ENCODE measurements at regions not wholly inside any gene's neighbourhood (a gene's known extent, or its start where the extent isn't known, plus 50 kb on each side); places are given as distances from the start of the nearest gene placed in this dataset.

DNA sequence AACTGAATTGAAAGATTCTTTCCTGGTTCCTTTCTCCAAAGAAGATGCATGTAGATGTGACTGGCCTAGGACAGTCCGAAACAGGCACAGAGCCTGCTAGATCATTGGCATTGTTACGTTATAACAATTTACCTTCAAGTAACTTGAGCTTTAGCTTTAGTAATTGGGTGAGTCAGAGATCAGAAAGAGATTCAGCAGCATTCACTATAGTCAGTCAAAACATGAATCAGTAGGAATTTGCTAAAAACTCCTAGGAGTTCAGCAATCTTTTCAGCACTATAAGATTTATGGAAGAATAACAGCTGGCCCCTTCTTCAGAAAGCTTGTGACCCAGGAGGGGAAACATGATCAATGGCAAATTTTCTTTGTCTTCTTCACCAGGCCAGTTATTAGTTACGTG lies 281.7 kb upstream of the PRDM1 start:
- TF ChIP-seq POLR2AphosphoS5 (IDR thresholded peaks at IDR 0.05) = no peak
- TF ChIP-seq POLR2A (IDR thresholded peaks at IDR 0.05) = no peak
- no peak for TF ChIP-seq CTCF (IDR thresholded peaks at IDR 0.05)
- no peak for TF ChIP-seq EP300 (IDR thresholded peaks at IDR 0.05; ENCODE audit: low read depth)
- Histone ChIP-seq H3K36me3 (no peaks in the 10 kb centered on the region), H3K9me3 (no peaks in the 10 kb centered on the region), H3K27ac (no peak overlapping the region), H3K4me1 (peaks cover 0 to under 1% (median 0%) of the 10 kb centered on the region in 4 donors), H3K27me3 (no peaks in the 10 kb centered on the region), H3K4me3 (no peak overlapping the region)
- DNase-seq = no peak
- WGBS, 2 donors (ENCODE audit: low coverage in 1 of 2) = 34 to 90% methylated on average over 3 of the region's 3 CpGs
- intact Hi-C loops (cut with DNase I; ENCODE audit: low total_unique reads) (no loop called here), in situ Hi-C loops (cut with MboI; ENCODE audit: low pct_ligation_motif_present in 1 of 4, low pct_unique_long_range_greater_than_20kb in 1 of 4, low sequenced_read_pairs in 3 of 4) (no loop called here)

GRCh38 chr6:105804000-105804399 lies 282.1 kb upstream of the PRDM1 start:
- 75% methylated on average over 1 of the region's 1 CpG; no CpG with 5 or more reads in 1 of the 2 donors for WGBS, 2 donors (ENCODE audit: low coverage in 1 of 2)
- in situ Hi-C loops (cut with MboI; ENCODE audit: low pct_ligation_motif_present in 1 of 4, low pct_unique_long_range_greater_than_20kb in 1 of 4, low sequenced_read_pairs in 3 of 4) = no loop called here
- no peak for DNase-seq
- H3K27ac ChIP-seq = no peak overlapping the region
- H3K9me3 ChIP-seq = no peaks in the 10 kb centered on the region
- H3K4me1 ChIP-seq = peaks cover 0 to 4% (median 0%) of the 10 kb centered on the region in 4 donors
- H3K27me3 ChIP-seq = no peaks in the 10 kb centered on the region
- TF ChIP-seq POLR2A (IDR thresholded peaks at IDR 0.05) (no peak), POLR2AphosphoS5 (IDR thresholded peaks at IDR 0.05) (no peak), EP300 (IDR thresholded peaks at IDR 0.05; ENCODE audit: low read depth) (no peak), CTCF (IDR thresholded peaks at IDR 0.05) (no peak)
- intact Hi-C loops (cut with DNase I; ENCODE audit: low total_unique reads) = no loop called here
- H3K4me3 ChIP-seq = no peak overlapping the region
- no peaks in the 10 kb centered on the region for H3K36me3 ChIP-seq

- H3K27ac ChIP-seq = no peak overlapping the region
- intact Hi-C loops (cut with DNase I; ENCODE audit: low total_unique reads) = no loop called here
- in situ Hi-C loops (cut with MboI; ENCODE audit: low pct_ligation_motif_present in 1 of 4, low pct_unique_long_range_greater_than_20kb in 1 of 4, low sequenced_read_pairs in 3 of 4) = no loop called here
- WGBS, 2 donors (ENCODE audit: low coverage in 1 of 2) = 65 to 74% methylated on average over 2 of the region's 2 CpGs
- no peaks in the 10 kb centered on the region for H3K27me3 ChIP-seq
- no peak for TF ChIP-seq CTCF (IDR thresholded peaks at IDR 0.05)
- H3K36me3 ChIP-seq = no peaks in the 10 kb centered on the region
- no peak overlapping the region for H3K4me3 ChIP-seq
- peaks cover 0 to 7% (median 0%) of the 10 kb centered on the region in 4 donors for H3K4me1 ChIP-seq
- no peak for DNase-seq
- H3K9me3 ChIP-seq = no peaks in the 10 kb centered on the region
Observed at GRCh38 chr6:105803442-105803841, 282.7 kb upstream of the PRDM1 start.

GRCh38 chr6:105802703-105803102 lies 283.4 kb upstream of the PRDM1 start:
- Histone ChIP-seq H3K27me3 (no peaks in the 10 kb centered on the region), H3K9me3 (no peaks in the 10 kb centered on the region), H3K4me1 (peaks cover 0 to 14% (median 2%) of the 10 kb centered on the region in 4 donors), H3K36me3 (no peaks in the 10 kb centered on the region), H3K4me3 (no peak overlapping the region), H3K27ac (no peak overlapping the region)
- no peak for TF ChIP-seq POLR2AphosphoS5 (IDR thresholded peaks at IDR 0.05)
- TF ChIP-seq POLR2A (IDR thresholded peaks at IDR 0.05) = no peak
- TF ChIP-seq CTCF (IDR thresholded peaks at IDR 0.05) = no peak
- TF ChIP-seq EP300 (IDR thresholded peaks at IDR 0.05; ENCODE audit: low read depth) = no peak
- intact Hi-C loops (cut with DNase I; ENCODE audit: low total_unique reads) = no loop called here
- 85 to 86% methylated on average over 1 to 3 of the region's 3 CpGs for WGBS, 2 donors (ENCODE audit: low coverage in 1 of 2)
- no peak for DNase-seq
- in situ Hi-C loops (cut with MboI; ENCODE audit: low pct_ligation_motif_present in 1 of 4, low pct_unique_long_range_greater_than_20kb in 1 of 4, low sequenced_read_pairs in 3 of 4) = no loop called here

Measured in transverse colon (tissue), 4 donors.